ENCODE measurements at regions not wholly inside any gene's neighbourhood (a gene's known extent, or its start where the extent isn't known, plus 50 kb on each side); places are given as distances from the start of the nearest gene placed in this dataset.

- SMC1A ChIA-PET (ENCODE audit: uncharacterized antibody, unreplicated experiment) = no interaction called here
- H2AFZ ChIP-seq (ENCODE audit: control insufficient read depth, low read depth, low read length) = no peak overlapping the region
- in situ Hi-C loops (cut with MboI) = no loop called here
- no peak for DNase-seq (ENCODE audit: low read depth, low spot score)
- intact Hi-C loops (cut with micrococcal nuclease; ENCODE audit: unreplicated experiment) = no loop called here
- H3K4me2 ChIP-seq (ENCODE audit: control insufficient read depth, insufficient read depth) = no peak overlapping the region
- no peak for FAIRE-seq
- H3K36me3 ChIP-seq (ENCODE audit: control insufficient read depth in 2 of 2, insufficient read depth in 2 of 2, low read length in 1 of 2) = no peaks in the 10 kb centered on the region
- H3K79me2 ChIP-seq (ENCODE audit: control insufficient read depth, insufficient read depth, low read length) = no peaks in the 10 kb centered on the region
- WGBS (ENCODE audit: insufficient coverage, insufficient replicate concordance, low lambda C conversion rate, missing lambda C conversion rate) = 2% methylated on average over 4 of the region's 4 CpGs
- no peaks in the 10 kb centered on the region for H4K20me1 ChIP-seq (ENCODE audit: control insufficient read depth, insufficient read depth)
- POLR2A ChIA-PET = no interaction called here
- no peak overlapping the region for H3K4me3 ChIP-seq
- no TSS peak for BruUV-seq (replicated peaks)
- CTCF ChIA-PET = no interaction called here
- no peaks in the 10 kb centered on the region for H3K27me3 ChIP-seq (replicated peaks in 1 of 2; ENCODE audit: control insufficient read depth in 2 of 2, insufficient read depth in 2 of 2, low read length in 1 of 2)
- RAD21 ChIA-PET (ENCODE audit: unreplicated experiment) = no interaction called here
- no peak overlapping the region for H3K27ac ChIP-seq (ENCODE audit: control insufficient read depth, insufficient read depth)
- TF ChIP-seq SUPT20H (IDR thresholded peaks at IDR 0.05; ENCODE audit: borderline replicate concordance, control insufficient read depth, low read depth, low read length) (no peak), CBX3 (IDR thresholded peaks at IDR 0.05; ENCODE audit: borderline replicate concordance, low read depth) (no peak), SREBF1 (IDR thresholded peaks at IDR 0.05; ENCODE audit: low read length) (no peak), NFIC (IDR thresholded peaks at IDR 0.05; ENCODE audit: low read depth, low read length) (no peak), RBBP5 (conservative IDR thresholded peaks at IDR 0.05) (no peak), E2F8 (IDR thresholded peaks at IDR 0.05; ENCODE audit: low read depth, partially characterized antibody) (no peak), NFYA (IDR thresholded peaks at IDR 0.05; ENCODE audit: borderline replicate concordance, low read depth, low read length) (no peak), IRF4 (IDR thresholded peaks at IDR 0.05; ENCODE audit: low read depth, low read length) (no peak), SUZ12 (IDR thresholded peaks at IDR 0.05; ENCODE audit: unreplicated experiment) (no peak), SRF (IDR thresholded peaks at IDR 0.05; ENCODE audit: low read depth in 2 of 2, low read length in 2 of 2) (no peak)
- no peak overlapping the region for H3K9ac ChIP-seq (ENCODE audit: control insufficient read depth, insufficient read depth, low read length)
- H3K9me3 ChIP-seq (replicated peaks; ENCODE audit: control insufficient read depth, insufficient read depth, low read length) = no peaks in the 10 kb centered on the region; the same call in 2 of the 3 replicates
- no peaks in the 10 kb centered on the region for H3K4me1 ChIP-seq (ENCODE audit: control insufficient read depth, insufficient read depth, low read length)
- ATAC-seq = no peak
Measured at GRCh38 chr7:56218510-56218909, 102.3 kb upstream of the NUPR2 start.

All from GM12878 (cell line).